Muscle of arm (tissue), 1 donor: ENCODE measurements at regions not wholly inside any gene's neighbourhood (a gene's known extent, or its start where the extent isn't known, plus 50 kb on each side); places are given as distances from the start of the nearest gene placed in this dataset.

Source experiments
- DNase-seq: peaks from one replicate; pipeline ENCODE4 v3.0.0-alpha.2; 2013

DNA sequence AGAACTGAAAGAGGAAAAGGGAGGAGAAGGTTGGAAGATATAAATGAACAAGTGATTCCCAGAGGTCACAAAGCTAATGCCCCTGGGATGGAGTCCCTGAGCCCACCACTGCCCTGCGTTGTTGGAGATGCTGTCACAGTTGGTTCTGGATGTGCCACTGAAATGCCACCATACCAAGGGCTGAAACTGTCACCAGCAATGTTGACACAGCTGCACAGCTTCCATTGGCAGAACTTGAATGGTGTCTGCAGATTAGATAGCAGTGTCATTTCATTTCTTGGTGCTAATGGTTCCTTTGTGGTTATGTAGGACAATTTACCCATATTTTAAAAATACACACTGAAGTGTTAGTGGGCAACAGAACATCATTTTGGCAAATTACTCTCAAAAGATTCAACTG lies 120.7 kb downstream of the TBXT start:
- DNase-seq: no peak

- no peak for DNase-seq
Measured at GRCh38 chr6:166046226-166046625, 121.4 kb downstream of the TBXT start.

GRCh38 chr6:166045860-166046200 lies 121.8 kb downstream of the TBXT start:
- DNase-seq: no peak

DNA sequence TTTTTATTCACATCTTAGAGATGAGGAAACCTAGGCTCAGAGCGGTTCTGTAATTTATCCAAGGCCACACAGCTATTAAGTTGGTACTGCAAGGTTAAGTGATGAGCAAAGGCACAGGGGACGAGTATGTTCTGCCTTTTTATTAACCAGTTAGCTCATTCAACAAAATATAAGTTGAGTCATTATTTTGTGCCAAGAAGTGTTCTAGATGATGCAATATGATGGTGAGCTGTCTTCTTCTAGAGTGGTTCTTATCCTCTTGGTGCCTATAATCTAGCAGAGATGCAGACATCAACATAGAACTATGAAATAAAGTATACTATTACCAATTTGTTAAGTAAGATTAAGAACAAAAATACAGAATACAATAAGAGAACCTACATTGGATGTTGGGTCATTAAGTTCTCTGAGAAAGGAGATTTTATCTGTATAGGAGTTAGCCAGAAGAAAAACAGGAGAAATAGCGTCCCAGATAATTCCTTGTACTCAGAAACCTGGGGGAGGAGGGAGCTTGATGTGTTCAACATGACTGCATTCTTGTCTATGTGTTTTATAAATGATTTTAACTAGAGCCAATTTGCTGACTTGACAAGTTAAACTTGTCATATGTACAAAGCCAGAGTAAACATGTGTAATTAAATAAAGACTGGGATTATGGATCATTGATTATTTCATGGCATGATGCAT lies 122.3 kb downstream of the TBXT start:
- DNase-seq: no peak

- no peak for DNase-seq
Measured at GRCh38 chr6:166041277-166041676, 126.4 kb downstream of the TBXT start.

DNA sequence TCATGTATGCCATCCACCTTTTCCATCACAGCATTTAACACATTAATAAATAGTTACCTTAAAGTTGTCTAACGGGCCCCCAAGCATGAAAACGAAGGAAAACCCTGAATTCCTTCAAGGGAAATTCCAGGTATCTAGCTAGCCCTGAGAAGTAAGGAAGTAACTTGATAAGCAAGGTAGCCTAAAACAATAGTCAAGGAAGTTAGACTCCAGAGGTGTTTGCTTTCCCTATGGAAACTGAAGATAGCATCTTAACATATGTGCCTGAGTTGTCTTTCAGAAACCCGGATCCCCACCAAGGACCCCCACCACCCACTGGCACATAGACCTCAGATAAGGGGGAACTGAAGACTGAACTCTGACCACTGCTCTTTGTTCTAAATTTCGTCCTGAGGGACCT lies 127.4 kb downstream of the TBXT start:
- no peak for DNase-seq

- no peak for DNase-seq
Measured at GRCh38 chr6:166036316-166037095, 131.1 kb downstream of the TBXT start.

- peak; percentile 27 for DNase-seq
Measured at GRCh38 chr6:166032366-166033200, 135.1 kb downstream of the TBXT start.

DNA sequence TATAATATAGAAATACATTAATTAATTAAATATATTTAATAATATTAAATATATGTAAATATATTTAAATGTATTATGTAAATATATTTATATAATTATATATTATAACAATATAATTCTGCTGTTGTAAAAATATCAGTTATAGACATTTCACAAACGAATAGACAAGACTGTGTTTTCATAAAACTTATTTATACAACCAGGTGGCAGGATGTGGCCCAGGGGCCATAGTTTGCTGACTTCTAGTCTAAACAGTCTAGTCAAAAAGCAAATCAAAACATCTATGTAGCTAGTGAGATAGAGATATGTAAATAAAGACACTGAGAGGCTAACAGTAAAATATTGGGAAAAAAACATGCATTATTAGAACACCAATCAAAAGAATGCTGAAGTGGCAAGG lies 136.4 kb downstream of the TBXT start:
- no peak for DNase-seq

- DNase-seq: no peak
Measured at GRCh38 chr6:166029506-166029905, 138.1 kb downstream of the TBXT start.

- DNase-seq: no peak
Measured at GRCh38 chr6:166027761-166028160, 139.9 kb downstream of the TBXT start.

GRCh38 chr6:166026586-166027126 lies 141.0 kb downstream of the TBXT start:
- DNase-seq: no peak

DNA sequence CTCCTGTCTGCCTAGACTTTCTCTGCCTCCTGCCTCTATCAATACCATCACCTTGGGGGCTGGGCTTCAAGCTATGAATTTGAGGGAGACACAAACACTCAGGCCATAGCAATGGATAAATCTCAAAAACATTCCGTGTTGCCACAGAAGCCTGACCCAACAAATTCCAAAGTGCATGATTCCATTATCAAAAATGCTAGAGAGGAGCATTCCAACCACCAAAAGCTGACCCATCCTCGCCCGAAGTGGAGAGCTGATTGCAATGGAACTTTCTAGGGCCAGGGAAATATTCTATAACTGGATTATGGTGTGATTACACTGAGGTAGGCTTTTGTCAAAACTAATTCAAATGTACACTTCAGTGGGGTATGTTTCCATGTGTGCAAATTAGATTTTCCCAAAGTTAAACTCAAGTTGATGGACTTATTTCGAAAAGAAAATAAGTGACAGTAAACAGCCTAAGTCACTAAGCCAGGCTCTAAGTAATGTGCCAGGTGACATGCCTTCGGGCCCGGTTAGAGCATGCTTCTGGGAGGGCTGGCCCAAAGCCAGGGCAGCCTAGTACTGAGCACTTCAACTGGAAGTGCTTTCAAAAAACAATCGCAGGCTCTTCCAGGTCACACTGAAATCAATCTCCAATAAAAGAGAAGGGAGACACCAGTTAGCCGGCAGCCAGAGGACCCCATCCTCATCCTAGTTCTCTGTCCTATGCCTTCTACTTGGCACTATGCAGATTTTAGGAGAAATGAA lies 142.3 kb downstream of the TBXT start:
- DNase-seq: no peak

DNA sequence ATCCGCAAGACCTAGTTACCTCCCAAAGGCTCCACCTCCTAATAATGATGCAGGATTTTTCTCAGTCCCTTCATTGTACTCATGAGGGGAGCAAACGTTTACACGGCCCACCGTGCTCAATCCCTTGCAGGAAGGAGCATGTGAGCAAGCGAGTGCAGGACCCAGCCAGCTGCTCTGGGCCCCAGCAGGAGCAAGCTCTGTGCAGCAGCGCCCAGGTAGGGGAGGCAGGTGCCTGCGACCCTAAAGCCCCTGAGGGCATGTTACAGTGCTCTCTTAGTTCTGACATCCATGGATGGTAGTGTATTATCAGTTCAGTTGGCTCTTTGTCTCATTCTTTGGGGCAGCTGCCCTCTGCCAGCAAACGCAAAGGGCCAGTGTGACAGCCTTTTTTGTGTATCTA lies 143.4 kb downstream of the TBXT start:
- DNase-seq: no peak

DNA sequence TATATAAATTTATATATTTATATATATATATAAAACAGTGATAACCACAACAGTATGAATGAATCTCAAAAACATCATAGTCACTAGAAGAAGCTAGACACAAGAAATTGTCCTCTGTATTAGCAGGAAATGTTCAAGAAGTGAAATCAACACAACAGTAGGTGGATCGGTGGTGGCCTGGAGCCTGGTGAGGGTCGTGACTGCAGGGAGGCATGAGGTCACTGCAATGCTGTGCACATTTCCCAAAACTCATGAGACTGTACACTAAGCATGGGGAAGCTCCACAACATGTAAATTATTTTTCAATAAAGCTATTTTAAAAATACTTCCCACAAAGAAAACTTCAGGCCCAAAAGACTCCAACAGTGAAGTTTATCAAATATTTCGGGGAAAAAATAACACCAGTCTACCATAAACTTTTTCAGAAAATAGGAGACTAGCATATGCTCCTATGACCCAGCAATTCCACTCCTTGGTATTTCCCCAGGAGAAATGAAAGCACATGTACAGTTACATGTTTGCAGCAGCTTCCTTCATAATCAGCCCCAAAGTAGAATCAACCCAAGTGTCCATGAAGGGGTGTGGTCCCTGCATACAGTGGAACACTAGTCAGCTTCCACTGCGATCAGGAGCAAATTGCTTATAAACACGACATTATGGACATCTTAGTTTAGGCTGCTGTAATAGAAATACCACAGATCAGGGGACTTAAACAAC lies 144.2 kb downstream of the TBXT start:
- DNase-seq: no peak

DNA sequence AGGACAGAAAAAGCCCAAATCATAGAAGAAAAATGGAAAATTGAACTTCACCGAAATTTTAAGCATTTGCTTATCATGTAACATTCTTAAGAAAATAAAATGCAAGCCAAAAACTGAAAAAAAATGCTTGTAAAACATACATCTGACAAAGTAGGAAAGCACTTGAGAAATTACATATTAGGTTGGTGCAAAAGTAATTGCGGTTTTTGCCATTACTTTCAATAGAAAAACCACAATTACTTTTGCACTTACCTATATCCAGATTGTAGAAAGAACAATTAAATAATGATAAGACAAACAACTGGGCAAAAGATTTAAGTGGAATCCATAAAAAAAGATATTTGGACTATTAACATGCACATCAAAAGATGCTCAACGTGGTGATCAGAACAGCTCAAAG lies 146.2 kb downstream of the TBXT start:
- no peak for DNase-seq

DNA sequence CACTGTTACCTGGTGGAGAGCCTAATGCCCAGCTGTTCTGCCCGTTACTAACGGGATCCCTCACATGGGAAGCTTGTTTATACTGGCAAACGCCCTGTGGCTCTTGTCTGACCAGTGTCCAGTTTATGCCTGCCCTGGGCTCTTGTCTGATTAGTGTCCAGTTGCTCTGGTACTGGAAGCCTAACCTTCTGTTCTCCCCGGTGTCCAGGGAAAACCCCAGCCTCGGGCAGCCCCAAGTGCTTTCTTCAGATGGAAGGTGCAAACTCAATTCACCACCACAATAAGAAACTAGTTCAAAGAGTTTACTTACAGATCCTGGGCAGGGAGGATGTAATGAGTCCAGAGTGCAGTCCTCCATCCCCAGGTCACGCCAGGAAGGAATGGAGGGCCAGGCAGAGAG lies 148.4 kb downstream of the TBXT start:
- no peak for DNase-seq

GRCh38 chr6:166017032-166017635 lies 150.5 kb downstream of the TBXT start:
- no peak for DNase-seq

GRCh38 chr6:166014966-166015365 lies 152.7 kb downstream of the TBXT start:
- no peak for DNase-seq

GRCh38 chr6:166010136-166010960 lies 157.3 kb downstream of the TBXT start:
- peak; percentile 61 for DNase-seq
